Spinal cord (tissue), 9 donors: ENCODE measurements at regions not wholly inside any gene's neighbourhood (a gene's known extent, or its start where the extent isn't known, plus 50 kb on each side); places are given as distances from the start of the nearest gene placed in this dataset.

ENCODE experiments used
- DNase-seq, 6 donors: peaks; one replicate each; pipeline versions ENCODE4 v3.0.0 to v3.0.0-alpha.2; 2013 to 2015; ENCODE audit warnings: low spot score in 6 of 6, low read depth in 4 of 6
- H3K27ac ChIP-seq: one replicate; pipeline ENCODE4 v1.5.1; 2013; ENCODE audit warnings: low read depth, low read length, control low read depth
- H3K27me3 ChIP-seq: one replicate; pipeline ENCODE4 v1.6.1; 2013; ENCODE audit warnings: low read length; ENCODE audit not compliant: control insufficient read depth, insufficient read depth
- H3K36me3 ChIP-seq: one replicate; pipeline ENCODE4 v1.6.1; 2013; ENCODE audit warnings: low read length; ENCODE audit not compliant: control insufficient read depth, insufficient read depth
- H3K4me1 ChIP-seq: one replicate; pipeline ENCODE4 v1.6.1; 2013; ENCODE audit warnings: low read length; ENCODE audit not compliant: control insufficient read depth, insufficient read depth
- H3K4me3 ChIP-seq: one replicate; pipeline ENCODE4 v1.5.1; 2013; ENCODE audit warnings: low read depth, low read length, control low read depth
- H3K9me3 ChIP-seq: one replicate; pipeline ENCODE4 v1.6.1; 2013; ENCODE audit warnings: low read length; ENCODE audit not compliant: control insufficient read depth, insufficient read depth
- WGBS: methylation state at CpG from one replicate; pipeline ENCODE4 v1.1.5; 2013; ENCODE audit warnings: missing lambda C conversion rate; ENCODE audit not compliant: insufficient coverage; 5-methylcytosine and 5-hydroxymethylcytosine counted together
- donor health status: healthy.

DNA sequence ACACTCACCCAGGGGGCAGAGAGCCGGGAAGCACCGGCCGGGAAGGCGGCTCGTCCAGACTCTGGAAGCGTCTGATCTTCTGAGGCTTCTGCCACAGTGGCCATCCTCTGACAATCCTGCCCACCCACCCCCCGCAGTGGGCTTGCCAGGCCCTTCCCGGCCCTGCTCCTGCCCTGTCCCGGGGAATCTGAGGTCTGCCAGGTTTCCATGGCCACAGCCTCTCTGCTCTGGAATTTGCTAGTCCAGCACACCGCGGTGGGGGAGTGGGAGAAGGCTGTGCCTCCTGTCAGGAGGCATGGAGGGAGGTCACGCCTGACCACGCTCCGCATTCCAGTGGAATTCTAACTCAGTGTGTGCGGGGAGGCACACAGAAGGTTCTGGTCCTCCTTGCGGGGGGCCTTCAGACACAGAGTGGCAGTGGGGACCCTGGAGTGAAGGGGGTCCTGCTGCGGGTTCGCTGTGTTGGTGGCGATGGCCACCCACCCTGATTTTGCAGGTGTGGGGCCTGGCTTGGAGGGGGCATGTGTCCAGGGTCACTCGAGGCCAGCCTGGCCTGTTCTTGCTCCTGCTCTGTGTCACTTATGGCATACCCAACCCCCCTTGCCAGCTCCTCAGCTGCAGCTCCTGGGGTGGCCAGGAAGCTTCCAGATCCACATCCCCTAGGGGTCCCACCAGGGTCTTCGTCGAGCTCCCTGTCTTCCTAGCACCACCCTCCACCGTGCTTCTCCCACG lies 55.6 kb upstream of the ADRA2C start:
- no peak overlapping the region for H3K4me3 ChIP-seq
- no peaks in the 10 kb centered on the region for H3K9me3 ChIP-seq
- 43% methylated on average over 21 of the region's 24 CpGs for WGBS
- peaks cover 30% of the 10 kb centered on the region for H3K4me1 ChIP-seq
- H3K27ac ChIP-seq: no peak overlapping the region
- H3K36me3 ChIP-seq: no peaks in the 10 kb centered on the region
- peak in 2 of 6 donors; percentile 60 to 62 for DNase-seq
- H3K27me3 ChIP-seq: no peaks in the 10 kb centered on the region

DNA sequence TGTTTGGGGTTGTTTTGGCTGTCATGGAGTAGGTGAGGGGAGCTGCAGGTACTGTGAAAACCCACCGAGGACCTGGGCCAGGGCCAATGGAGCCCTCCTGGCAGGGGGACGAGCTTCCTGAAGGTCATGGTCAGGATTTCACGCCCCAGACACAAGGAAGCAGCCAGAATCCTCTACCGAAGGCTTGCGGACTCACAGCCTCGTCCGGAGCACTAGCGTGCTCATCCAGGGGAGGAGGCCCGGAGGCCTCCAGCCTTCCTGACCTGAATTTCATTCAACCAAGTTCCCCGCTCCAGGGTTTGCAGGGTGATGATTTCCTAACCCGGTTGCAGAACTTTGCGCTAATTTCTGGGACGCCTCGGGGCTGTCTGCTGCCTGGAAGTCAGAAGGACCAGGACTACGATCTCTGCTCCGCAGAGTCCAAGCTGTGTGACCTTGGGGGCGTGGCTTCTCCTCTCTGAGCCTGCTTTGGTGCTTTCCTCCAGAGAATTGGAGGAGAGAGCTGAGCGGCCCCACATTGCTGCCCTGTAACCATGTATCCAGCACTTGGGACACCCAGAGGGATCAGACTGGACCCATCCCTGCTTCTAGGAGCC lies 56.2 kb upstream of the ADRA2C start:
- no peaks in the 10 kb centered on the region for H3K27me3 ChIP-seq
- peaks cover 33% of the 10 kb centered on the region for H3K4me1 ChIP-seq
- no peak for DNase-seq
- no peak overlapping the region for H3K27ac ChIP-seq
- 88% methylated on average over 17 of the region's 18 CpGs for WGBS
- no peaks in the 10 kb centered on the region for H3K9me3 ChIP-seq
- H3K4me3 ChIP-seq: no peak overlapping the region
- peaks cover 3% of the 10 kb centered on the region for H3K36me3 ChIP-seq

DNA sequence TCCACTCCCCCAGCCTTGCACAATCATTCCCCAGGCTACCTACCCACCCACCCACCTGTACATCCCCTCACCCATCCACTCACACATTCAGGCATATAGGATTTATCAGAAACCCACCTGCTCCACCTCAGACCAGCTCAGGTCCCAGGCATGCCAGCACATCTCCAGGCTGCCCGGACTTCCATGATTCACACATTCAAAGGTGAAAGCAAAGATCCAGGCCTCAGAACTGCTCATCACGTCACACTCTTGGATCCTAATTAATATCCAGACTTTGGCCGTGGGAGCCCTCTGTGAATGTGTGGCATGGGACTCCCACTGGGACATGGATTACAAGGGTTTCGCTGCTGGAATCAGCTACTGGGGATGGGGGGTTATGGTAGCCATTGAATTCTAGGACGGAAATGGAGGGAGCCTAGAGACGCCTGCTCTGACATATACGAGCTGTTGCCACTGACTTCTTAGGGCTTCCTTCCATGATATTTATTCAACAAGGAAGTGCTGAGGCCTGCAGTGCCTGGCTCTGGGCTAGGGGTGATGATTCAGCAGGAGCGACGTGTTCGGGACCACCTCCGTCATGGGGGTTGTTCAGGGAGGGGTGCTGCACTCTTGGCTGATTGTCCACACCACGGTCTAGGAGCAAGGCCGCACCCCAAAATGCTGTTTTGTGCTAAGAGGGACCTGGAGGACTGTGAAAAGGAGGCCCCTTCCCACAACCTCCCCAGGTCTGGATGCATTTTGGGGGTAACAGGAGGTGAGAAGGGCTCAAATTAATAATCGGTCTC lies 56.9 kb upstream of the ADRA2C start:
- WGBS: 98% methylated on average over 11 of the region's 14 CpGs
- Histone ChIP-seq H3K36me3 (peaks cover 3% of the 10 kb centered on the region), H3K4me1 (peaks cover 33% of the 10 kb centered on the region), H3K9me3 (no peaks in the 10 kb centered on the region), H3K27ac (no peak overlapping the region), H3K27me3 (no peaks in the 10 kb centered on the region), H3K4me3 (no peak overlapping the region)
- DNase-seq: no peak

DNA sequence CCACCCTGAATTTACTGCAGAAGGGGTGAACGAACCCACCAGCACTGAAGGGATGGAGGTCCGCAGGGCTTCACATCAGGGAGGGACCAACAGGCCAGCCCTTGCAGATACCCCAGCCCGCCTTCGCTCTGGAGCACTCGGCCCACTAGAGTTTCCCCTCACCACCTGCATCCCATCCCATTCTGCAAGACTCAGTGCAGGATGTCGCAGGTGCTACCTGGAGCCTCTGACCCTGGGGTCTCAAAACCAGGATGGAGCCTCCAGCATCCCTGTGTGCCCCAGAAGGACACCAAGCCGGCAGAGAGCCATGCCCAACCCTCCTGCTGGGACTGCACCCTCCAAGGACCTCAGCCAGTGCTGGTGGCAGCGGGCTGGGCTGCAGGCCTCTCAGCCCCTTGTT lies 57.6 kb upstream of the ADRA2C start:
- 90% methylated on average over 8 of the region's 8 CpGs for WGBS
- no peaks in the 10 kb centered on the region for H3K27me3 ChIP-seq
- H3K36me3 ChIP-seq: peaks cover 3% of the 10 kb centered on the region
- no peaks in the 10 kb centered on the region for H3K9me3 ChIP-seq
- H3K4me1 ChIP-seq: peaks cover 38% of the 10 kb centered on the region
- H3K27ac ChIP-seq: no peak overlapping the region
- no peak overlapping the region for H3K4me3 ChIP-seq
- DNase-seq: no peak

DNA sequence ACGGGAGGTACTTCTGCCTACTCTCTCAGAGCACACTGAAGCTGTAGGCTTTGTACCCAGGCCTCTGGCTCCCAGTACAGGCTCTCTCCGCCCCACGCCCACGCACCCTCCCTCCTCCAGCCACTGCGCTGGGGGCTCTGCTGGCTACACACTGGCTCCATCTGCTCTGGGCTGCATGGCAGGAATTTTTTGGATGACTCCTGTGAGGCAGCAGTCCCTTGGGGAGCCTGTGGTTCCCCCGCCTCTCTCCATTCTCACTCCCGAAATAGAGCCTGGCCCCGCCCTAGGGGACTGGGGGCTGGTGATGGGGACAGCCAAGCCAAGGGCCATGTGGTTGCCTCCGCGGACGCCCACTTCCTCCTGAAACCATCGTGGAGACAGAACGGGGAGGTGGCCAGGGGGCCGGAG lies 58.1 kb upstream of the ADRA2C start:
- no peak overlapping the region for H3K27ac ChIP-seq
- no peak overlapping the region for H3K4me3 ChIP-seq
- peaks cover 3% of the 10 kb centered on the region for H3K36me3 ChIP-seq
- DNase-seq: peak in 1 of 6 donors; percentile 61
- peaks cover 43% of the 10 kb centered on the region for H3K4me1 ChIP-seq
- 78% methylated on average over 10 of the region's 14 CpGs for WGBS
- H3K27me3 ChIP-seq: peaks cover 2% of the 10 kb centered on the region
- no peaks in the 10 kb centered on the region for H3K9me3 ChIP-seq

DNA sequence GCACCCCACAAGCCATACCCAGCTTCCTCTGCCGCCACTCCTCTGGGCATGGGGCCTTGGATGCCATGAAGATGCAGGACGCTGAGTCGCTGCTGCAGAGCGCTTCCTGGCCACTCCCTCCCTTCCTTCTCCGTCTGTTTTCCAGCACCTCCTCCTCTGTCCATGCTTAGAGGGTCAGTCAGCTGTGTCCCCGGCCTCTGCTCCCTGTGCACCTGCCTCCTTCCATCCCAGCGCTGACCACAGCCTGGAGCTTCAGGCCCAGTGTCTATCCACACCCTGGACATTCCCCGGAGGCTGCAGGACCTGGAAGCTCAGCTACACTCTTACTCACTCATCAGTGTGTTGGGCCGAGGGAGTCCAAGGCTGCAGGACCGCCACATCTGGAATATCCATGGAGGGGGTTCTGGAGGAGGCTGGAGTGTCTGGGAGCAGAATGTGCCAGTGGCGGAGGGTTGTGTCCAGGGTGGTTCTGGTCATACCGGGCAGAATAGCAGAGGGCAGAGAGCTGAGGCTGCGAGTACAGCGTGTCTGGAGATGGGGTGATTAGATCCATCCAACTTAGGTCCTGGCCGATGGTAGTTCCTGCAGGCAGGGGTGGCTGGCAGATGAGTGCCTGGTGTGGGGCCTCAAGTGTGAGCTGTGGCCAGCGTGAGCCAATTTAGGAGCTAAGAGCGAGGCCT lies 58.6 kb upstream of the ADRA2C start:
- peaks cover 47% of the 10 kb centered on the region for H3K4me1 ChIP-seq
- WGBS: 84% methylated on average over 17 of the region's 17 CpGs
- H3K36me3 ChIP-seq: peaks cover 3% of the 10 kb centered on the region
- no peak overlapping the region for H3K27ac ChIP-seq
- no peak overlapping the region for H3K4me3 ChIP-seq
- H3K9me3 ChIP-seq: no peaks in the 10 kb centered on the region
- H3K27me3 ChIP-seq: peaks cover 6% of the 10 kb centered on the region
- no peak for DNase-seq

DNA sequence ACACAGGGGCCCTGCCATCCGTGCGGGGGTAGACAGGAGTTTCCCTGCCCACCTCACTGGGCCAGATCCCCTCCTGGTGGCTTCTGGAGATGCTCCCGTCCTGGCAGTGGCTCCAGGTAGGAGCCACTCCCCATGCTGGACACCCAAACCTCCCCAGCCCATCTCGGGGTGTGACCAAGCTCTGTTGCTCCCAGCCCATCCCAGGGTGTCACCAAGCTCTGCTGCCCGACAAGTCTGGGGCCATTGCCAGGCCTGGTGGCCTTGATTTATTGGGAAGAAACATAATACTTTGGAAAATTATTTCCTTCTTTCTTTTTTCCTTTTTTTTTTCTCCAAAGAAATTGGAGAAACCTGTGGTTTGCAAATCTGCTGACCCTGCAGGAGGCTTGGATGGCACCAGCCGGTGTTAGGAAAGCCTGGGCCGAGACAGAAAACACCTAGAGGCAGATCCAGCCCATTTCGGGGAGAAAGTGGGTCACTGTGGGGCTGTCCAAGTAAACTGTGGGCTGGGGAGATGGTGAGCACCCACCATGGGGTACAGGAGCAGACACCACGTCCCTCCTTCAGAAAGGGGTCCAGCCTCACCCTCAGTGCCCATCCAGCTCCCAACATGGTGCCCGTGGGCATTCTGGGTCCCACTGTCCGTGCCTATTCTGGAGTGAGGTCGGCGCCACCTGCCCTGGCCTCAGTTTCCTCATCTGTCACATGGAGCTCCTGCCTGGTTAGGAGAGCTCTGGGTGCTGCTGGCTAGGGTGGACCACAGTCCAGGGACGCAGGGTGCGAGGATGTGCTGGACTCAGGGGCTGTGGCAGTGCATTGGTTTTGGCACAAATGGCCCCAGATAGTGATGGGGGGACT lies 59.4 kb upstream of the ADRA2C start:
- 91% methylated on average over 14 of the region's 15 CpGs for WGBS
- Histone ChIP-seq H3K9me3 (no peaks in the 10 kb centered on the region), H3K4me3 (no peak overlapping the region), H3K4me1 (peaks cover 51% of the 10 kb centered on the region), H3K27me3 (peaks cover 6% of the 10 kb centered on the region), H3K36me3 (peaks cover 3% of the 10 kb centered on the region), H3K27ac (no peak overlapping the region)
- no peak for DNase-seq

DNA sequence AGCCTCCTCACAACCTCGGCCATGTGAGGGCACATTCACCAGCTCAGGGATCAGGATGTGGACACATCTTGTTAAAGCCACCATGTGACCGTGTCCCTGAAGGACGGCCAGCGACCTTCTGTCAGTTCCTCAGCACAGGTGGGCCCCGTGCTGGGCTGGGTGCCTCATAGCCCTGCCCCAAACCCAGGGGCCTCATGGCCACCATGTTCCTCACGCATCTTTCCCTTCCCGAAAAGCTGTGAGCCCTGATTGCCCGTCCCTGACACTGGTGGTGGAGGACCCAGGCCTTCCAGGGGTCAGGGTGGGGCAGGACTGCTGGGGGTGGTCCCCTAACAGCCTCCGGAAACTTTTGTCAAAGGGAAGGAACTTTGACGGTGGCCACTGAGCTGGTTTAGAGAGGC lies 60.1 kb upstream of the ADRA2C start:
- DNase-seq: no peak
- H3K4me1 ChIP-seq: peaks cover 57% of the 10 kb centered on the region
- peaks cover 6% of the 10 kb centered on the region for H3K27me3 ChIP-seq
- H3K27ac ChIP-seq: no peak overlapping the region
- H3K36me3 ChIP-seq: peaks cover 3% of the 10 kb centered on the region
- 87% methylated on average over 10 of the region's 10 CpGs for WGBS
- H3K9me3 ChIP-seq: no peaks in the 10 kb centered on the region
- H3K4me3 ChIP-seq: no peak overlapping the region
